SK-N-SH treated with all-trans-retinoic acid at 6 μM for 48 hours (cell line): ENCODE measurements at regions not wholly inside any gene's neighbourhood (a gene's known extent, or its start where the extent isn't known, plus 50 kb on each side); places are given as distances from the start of the nearest gene placed in this dataset.

Experiments
- ATAC-seq: fragments of 200-7000 bp; cut with Tn5 transposase; 3 replicates; pipeline ENCODE4 v1.9.1; 2020; ENCODE audit warnings: mild to moderate bottlenecking, moderate library complexity
- ARNTL ChIP-seq: fragments of 450-650 bp; formaldehyde crosslinking; IDR thresholded peaks from 2 replicates; pipeline ENCODE4 v1.5.0; 2020; ENCODE audit warnings: low read depth, mild to moderate bottlenecking, moderate library complexity, borderline replicate concordance
- BACH2 ChIP-seq: fragments of 250-450 bp; sonication (Bioruptor Pico); IDR thresholded peaks from 2 replicates; pipeline ENCODE4 v1.9.0; 2021; ENCODE audit warnings: mild to moderate bottlenecking, borderline replicate concordance
- ESRRG ChIP-seq: fragments of 250-450 bp; sonication (Bioruptor Pico); IDR thresholded peaks from 2 replicates; pipeline ENCODE4 v1.6.1; 2021; ENCODE audit warnings: mild to moderate bottlenecking
- ISL1 ChIP-seq: fragments of 250-450 bp; sonication (Bioruptor Pico); IDR thresholded peaks from 2 replicates; pipeline ENCODE4 v2.1.2; 2022; ENCODE audit warnings: mild to moderate bottlenecking, moderate library complexity
- OSR1 ChIP-seq: fragments of 250-450 bp; sonication (Bioruptor Pico); IDR thresholded peaks from 2 replicates; pipeline ENCODE4 v1.8.0; 2022; ENCODE audit warnings: moderate library complexity, mild to moderate bottlenecking, inconsistent platforms
- PPARA ChIP-seq: fragments of 250-450 bp; sonication (Bioruptor Pico); IDR thresholded peaks from 2 replicates; pipeline ENCODE4 v1.5.0; 2020; ENCODE audit warnings: mild to moderate bottlenecking, borderline replicate concordance
- RARB ChIP-seq: fragments of 250-450 bp; sonication (Bioruptor Pico); IDR thresholded peaks from 2 replicates; pipeline ENCODE4 v1.8.0; 2021; ENCODE audit warnings: mild to moderate bottlenecking, moderate library complexity
- SNAI2 ChIP-seq: fragments of 250-450 bp; sonication (Bioruptor Pico); IDR thresholded peaks from 2 replicates; pipeline ENCODE4 v1.5.0; 2020; ENCODE audit warnings: mild to moderate bottlenecking, moderate library complexity
- TCF4 ChIP-seq: fragments of 250-450 bp; sonication (Bioruptor Pico); IDR thresholded peaks from 2 replicates; pipeline ENCODE4 v1.8.0; 2021; ENCODE audit warnings: mild to moderate bottlenecking, moderate library complexity, borderline replicate concordance
- ZC3H10 ChIP-seq: fragments of 250-450 bp; sonication (Bioruptor Pico); IDR thresholded peaks from 2 replicates; pipeline ENCODE4 v1.5.1; 2021; ENCODE audit warnings: mild to moderate bottlenecking, moderate library complexity
- ZFP3 ChIP-seq: fragments of 250-450 bp; sonication (Bioruptor Pico); IDR thresholded peaks from 2 replicates; pipeline ENCODE4 v1.5.0; 2020; ENCODE audit warnings: mild to moderate bottlenecking, moderate library complexity
- ZFP30 ChIP-seq: fragments of 450-650 bp; formaldehyde crosslinking; IDR thresholded peaks from 2 replicates; pipeline ENCODE4 v1.5.0; 2022; ENCODE audit warnings: mild to moderate bottlenecking, moderate library complexity
- ZNF565 ChIP-seq: fragments of 450-650 bp; formaldehyde crosslinking; conservative IDR thresholded peaks from 2 replicates; pipeline ENCODE4 v1.5.0; 2020; ENCODE audit warnings: low read depth, mild to moderate bottlenecking, moderate library complexity
- ZNF70 ChIP-seq: fragments of 450-650 bp; formaldehyde crosslinking; IDR thresholded peaks from 2 replicates; pipeline ENCODE4 v1.5.0; 2020; ENCODE audit warnings: mild to moderate bottlenecking, moderate library complexity
- TF ChIP-seq, protein P1 (sequence below): fragments of 250-450 bp; sonication (Bioruptor Pico); IDR thresholded peaks from 2 replicates; pipeline ENCODE4 v1.8.0; 2020; ENCODE audit warnings: mild to moderate bottlenecking, moderate library complexity, borderline replicate concordance
- TF ChIP-seq, protein P2 (sequence below): fragments of 250-450 bp; sonication (Bioruptor Pico); IDR thresholded peaks from 2 replicates; pipeline ENCODE4 v1.8.0; 2021; ENCODE audit warnings: low read depth, mild to moderate bottlenecking, moderate library complexity, borderline replicate concordance
- TF ChIP-seq, protein P3 (sequence below): fragments of 250-450 bp; sonication (Bioruptor Pico); IDR thresholded peaks from 2 replicates; pipeline ENCODE4 v1.5.1; 2021; ENCODE audit warnings: mild to moderate bottlenecking, moderate library complexity
- TF ChIP-seq, protein P4 (sequence below): fragments of 250-450 bp; sonication (Bioruptor Pico); IDR thresholded peaks from 2 replicates; pipeline ENCODE4 v1.5.0; 2020; ENCODE audit warnings: mild to moderate bottlenecking, moderate library complexity
- TF ChIP-seq, protein P5 (sequence below): fragments of 250-450 bp; sonication (Bioruptor Pico); IDR thresholded peaks from 2 replicates; pipeline ENCODE4 v1.5.1; 2020; ENCODE audit warnings: low read depth, mild to moderate bottlenecking, moderate library complexity

DNA sequence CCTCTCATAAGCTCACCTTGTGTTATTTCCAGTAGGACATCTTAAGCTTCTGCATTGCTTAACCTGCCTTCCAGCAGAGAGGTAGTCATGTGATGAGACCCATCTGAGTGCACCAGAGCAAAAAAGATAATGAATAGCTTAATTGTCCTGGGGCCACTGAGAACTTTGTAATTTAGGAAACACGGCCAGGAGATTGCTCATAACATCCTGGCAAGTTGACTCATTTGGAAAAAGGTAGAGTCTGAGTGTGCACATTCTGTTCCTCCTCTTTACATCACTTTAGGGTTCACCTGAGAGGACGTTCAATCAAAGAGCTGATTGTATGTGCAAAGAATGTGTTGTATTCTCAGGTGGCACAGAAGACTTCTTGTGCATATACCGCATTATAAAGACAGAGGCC lies 830.2 kb upstream of the SOX11 start:
- no peak for TF ChIP-seq ZFP30 (CRISPR knock-in tag)
- no peak for TF ChIP-seq PPARA
- no peak for TF ChIP-seq ZC3H10 (CRISPR knock-in tag)
- no peak for TF ChIP-seq RARB
- TF ChIP-seq, protein P1, sequence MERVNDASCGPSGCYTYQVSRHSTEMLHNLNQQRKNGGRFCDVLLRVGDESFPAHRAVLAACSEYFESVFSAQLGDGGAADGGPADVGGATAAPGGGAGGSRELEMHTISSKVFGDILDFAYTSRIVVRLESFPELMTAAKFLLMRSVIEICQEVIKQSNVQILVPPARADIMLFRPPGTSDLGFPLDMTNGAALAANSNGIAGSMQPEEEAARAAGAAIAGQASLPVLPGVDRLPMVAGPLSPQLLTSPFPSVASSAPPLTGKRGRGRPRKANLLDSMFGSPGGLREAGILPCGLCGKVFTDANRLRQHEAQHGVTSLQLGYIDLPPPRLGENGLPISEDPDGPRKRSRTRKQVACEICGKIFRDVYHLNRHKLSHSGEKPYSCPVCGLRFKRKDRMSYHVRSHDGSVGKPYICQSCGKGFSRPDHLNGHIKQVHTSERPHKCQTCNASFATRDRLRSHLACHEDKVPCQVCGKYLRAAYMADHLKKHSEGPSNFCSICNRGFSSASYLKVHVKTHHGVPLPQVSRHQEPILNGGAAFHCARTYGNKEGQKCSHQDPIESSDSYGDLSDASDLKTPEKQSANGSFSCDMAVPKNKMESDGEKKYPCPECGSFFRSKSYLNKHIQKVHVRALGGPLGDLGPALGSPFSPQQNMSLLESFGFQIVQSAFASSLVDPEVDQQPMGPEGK (CRISPR knock-in tag), result no peak
- TF ChIP-seq OSR1 (CRISPR knock-in tag), result no peak
- no peak for TF ChIP-seq BACH2
- TF ChIP-seq ESRRG, result no peak
- no peak for TF ChIP-seq TCF4 (CRISPR knock-in tag)
- no peak for TF ChIP-seq ZNF70 (CRISPR knock-in tag)
- TF ChIP-seq ARNTL (CRISPR knock-in tag), result no peak
- TF ChIP-seq ZFP3 (CRISPR knock-in tag), result no peak
- TF ChIP-seq, protein P2, sequence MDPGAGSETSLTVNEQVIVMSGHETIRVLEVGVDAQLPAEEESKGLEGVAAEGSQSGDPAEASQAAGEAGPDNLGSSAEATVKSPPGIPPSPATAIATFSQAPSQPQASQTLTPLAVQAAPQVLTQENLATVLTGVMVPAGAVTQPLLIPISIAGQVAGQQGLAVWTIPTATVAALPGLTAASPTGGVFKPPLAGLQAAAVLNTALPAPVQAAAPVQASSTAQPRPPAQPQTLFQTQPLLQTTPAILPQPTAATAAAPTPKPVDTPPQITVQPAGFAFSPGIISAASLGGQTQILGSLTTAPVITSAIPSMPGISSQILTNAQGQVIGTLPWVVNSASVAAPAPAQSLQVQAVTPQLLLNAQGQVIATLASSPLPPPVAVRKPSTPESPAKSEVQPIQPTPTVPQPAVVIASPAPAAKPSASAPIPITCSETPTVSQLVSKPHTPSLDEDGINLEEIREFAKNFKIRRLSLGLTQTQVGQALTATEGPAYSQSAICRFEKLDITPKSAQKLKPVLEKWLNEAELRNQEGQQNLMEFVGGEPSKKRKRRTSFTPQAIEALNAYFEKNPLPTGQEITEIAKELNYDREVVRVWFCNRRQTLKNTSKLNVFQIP (CRISPR knock-in tag), result no peak
- no peak for TF ChIP-seq ZNF565
- TF ChIP-seq ISL1 (CRISPR knock-in tag), result no peak
- TF ChIP-seq, protein P3, sequence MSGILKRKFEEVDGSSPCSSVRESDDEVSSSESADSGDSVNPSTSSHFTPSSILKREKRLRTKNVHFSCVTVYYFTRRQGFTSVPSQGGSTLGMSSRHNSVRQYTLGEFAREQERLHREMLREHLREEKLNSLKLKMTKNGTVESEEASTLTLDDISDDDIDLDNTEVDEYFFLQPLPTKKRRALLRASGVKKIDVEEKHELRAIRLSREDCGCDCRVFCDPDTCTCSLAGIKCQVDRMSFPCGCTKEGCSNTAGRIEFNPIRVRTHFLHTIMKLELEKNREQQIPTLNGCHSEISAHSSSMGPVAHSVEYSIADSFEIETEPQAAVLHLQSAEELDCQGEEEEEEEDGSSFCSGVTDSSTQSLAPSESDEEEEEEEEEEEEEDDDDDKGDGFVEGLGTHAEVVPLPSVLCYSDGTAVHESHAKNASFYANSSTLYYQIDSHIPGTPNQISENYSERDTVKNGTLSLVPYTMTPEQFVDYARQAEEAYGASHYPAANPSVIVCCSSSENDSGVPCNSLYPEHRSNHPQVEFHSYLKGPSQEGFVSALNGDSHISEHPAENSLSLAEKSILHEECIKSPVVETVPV (CRISPR knock-in tag), result no peak
- TF ChIP-seq SNAI2 (CRISPR knock-in tag), result no peak
- TF ChIP-seq, protein P4, sequence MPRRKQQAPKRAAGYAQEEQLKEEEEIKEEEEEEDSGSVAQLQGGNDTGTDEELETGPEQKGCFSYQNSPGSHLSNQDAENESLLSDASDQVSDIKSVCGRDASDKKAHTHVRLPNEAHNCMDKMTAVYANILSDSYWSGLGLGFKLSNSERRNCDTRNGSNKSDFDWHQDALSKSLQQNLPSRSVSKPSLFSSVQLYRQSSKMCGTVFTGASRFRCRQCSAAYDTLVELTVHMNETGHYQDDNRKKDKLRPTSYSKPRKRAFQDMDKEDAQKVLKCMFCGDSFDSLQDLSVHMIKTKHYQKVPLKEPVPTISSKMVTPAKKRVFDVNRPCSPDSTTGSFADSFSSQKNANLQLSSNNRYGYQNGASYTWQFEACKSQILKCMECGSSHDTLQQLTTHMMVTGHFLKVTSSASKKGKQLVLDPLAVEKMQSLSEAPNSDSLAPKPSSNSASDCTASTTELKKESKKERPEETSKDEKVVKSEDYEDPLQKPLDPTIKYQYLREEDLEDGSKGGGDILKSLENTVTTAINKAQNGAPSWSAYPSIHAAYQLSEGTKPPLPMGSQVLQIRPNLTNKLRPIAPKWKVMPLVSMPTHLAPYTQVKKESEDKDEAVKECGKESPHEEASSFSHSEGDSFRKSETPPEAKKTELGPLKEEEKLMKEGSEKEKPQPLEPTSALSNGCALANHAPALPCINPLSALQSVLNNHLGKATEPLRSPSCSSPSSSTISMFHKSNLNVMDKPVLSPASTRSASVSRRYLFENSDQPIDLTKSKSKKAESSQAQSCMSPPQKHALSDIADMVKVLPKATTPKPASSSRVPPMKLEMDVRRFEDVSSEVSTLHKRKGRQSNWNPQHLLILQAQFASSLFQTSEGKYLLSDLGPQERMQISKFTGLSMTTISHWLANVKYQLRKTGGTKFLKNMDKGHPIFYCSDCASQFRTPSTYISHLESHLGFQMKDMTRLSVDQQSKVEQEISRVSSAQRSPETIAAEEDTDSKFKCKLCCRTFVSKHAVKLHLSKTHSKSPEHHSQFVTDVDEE (CRISPR knock-in tag), result no peak
- ATAC-seq, result no peak

DNA sequence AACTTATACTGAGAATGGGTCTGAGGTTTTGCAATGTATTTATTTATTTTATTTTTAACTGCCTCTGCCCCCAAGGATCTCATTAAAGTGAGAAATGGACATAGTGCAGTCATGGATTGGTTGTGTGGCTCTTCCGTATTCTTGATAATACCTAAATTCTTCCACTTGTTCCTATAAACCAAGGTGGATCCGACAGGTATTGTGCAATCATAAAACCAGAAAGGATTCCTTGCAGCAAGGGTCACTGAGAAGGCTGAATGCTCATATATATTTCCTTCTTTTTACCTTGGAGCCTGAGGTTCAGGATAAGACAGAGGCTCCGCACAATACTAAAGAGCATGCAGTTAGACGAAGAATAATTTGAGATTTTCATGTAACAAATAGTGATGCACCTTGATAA lies 826.0 kb upstream of the SOX11 start:
- ATAC-seq, result no peak
- TF ChIP-seq, protein P2 (CRISPR knock-in tag), result no peak

DNA sequence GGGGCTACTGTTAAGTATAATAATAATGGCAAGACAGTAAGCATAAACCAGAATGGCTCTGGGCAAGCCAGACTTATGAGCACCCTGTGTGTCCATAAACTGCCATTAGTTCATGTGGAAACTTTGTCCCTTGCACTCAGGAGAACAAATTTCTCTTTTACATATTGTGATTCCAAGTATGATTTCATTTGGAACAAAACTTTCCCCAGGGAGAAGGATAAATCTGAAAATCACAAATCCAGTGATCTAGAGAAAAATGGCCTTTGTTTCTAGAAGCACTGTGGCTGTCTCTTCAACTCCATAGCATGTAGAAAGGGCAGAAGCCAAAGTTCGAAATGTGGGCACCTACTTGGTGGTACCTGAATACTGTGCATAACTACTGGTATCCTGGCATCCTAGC lies 823.7 kb upstream of the SOX11 start:
- ATAC-seq, result no peak
- TF ChIP-seq, protein P2 (CRISPR knock-in tag), result no peak
- TF ChIP-seq ESRRG (no peak), BACH2 (no peak)
- TF ChIP-seq, protein P1 (CRISPR knock-in tag), result no peak
- TF ChIP-seq, protein P4 (CRISPR knock-in tag), result no peak
- TF ChIP-seq, protein P5, sequence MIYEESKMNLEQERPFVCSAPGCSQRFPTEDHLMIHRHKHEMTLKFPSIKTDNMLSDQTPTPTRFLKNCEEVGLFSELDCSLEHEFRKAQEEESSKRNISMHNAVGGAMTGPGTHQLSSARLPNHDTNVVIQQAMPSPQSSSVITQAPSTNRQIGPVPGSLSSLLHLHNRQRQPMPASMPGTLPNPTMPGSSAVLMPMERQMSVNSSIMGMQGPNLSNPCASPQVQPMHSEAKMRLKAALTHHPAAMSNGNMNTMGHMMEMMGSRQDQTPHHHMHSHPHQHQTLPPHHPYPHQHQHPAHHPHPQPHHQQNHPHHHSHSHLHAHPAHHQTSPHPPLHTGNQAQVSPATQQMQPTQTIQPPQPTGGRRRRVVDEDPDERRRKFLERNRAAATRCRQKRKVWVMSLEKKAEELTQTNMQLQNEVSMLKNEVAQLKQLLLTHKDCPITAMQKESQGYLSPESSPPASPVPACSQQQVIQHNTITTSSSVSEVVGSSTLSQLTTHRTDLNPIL, result no peak
